Erythroblast (primary cell): ENCODE measurements at regions not wholly inside any gene's neighbourhood (a gene's known extent, or its start where the extent isn't known, plus 50 kb on each side); places are given as distances from the start of the nearest gene placed in this dataset.

Source experiments
- GATA1 ChIP-seq: IDR thresholded peaks from 2 replicates; pipeline ENCODE4 v1.6.1; 2011; ENCODE audit warnings: low read depth, mild to moderate bottlenecking, control low read depth, low read length, moderate library complexity
- POLR2A ChIP-seq: IDR thresholded peaks from 2 replicates; pipeline ENCODE4 v1.6.1; 2011; ENCODE audit warnings: mild to moderate bottlenecking, low read length

- TF ChIP-seq POLR2A (no peak), GATA1 (no peak)
These were observed 250.2 kb downstream of the SH2D4B start for GRCh38 chr10:80787952-80788351.
